HG03196 (cell line): ENCODE measurements at regions not wholly inside any gene's neighbourhood (a gene's known extent, or its start where the extent isn't known, plus 50 kb on each side); places are given as distances from the start of the nearest gene placed in this dataset.
"Not testable (repeated sequence)": the region's sequence is repeated elsewhere in the genome, so short reads cannot be mapped to it uniquely, and the experiment has no call there.

Experiments used
- ATAC-seq: cut with Tn5 transposase; IDR thresholded peaks from one replicate; pipeline ENCODE4 v1.9.1; 2021; ENCODE audit not compliant: unreplicated experiment

DNA sequence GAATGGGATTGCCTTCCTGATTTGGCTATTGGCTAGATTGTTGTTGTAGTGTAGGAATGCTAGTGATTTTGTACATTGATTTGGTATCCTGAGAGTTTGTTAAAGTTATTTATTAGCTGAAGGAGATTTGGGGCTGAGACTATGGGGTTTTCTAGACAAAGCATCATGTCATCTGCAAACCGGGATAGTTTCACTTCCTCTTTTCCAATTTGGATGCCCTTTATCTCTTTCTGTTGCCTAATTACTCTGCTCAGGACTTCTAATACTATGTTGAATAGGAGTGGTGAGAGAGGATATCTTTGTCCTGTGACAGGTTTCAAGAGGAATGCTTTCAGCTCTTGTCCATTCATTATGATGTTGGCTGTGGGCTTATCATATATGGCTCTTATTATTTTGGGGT is 265.7 kb upstream of the MGAT4C start:
- ATAC-seq: no peak

GRCh38 chr12:86513226-86513625 is 257.0 kb upstream of the MGAT4C start:
- no peak for ATAC-seq

DNA sequence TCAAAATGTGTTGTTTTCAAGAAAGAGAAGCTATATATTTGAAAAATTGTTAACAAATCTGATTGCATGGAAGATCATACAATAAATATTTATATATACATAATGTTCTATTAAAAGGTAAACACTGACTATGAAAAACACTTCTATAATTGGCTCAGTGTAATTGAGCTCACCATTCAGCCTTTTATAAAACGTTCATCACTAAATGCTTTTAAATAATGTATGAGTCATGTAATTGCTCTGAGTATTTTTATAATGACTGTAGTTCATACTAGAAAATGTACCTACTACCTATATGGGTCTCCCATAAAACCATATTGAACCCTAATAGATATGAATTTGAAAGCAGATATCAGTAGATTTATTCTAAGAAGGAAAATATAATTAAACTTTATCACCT is 240.4 kb upstream of the MGAT4C start:
- no peak for ATAC-seq

- no peak for ATAC-seq
These were observed 228.3 kb upstream of the MGAT4C start for GRCh38 chr12:86484473-86484872.

DNA sequence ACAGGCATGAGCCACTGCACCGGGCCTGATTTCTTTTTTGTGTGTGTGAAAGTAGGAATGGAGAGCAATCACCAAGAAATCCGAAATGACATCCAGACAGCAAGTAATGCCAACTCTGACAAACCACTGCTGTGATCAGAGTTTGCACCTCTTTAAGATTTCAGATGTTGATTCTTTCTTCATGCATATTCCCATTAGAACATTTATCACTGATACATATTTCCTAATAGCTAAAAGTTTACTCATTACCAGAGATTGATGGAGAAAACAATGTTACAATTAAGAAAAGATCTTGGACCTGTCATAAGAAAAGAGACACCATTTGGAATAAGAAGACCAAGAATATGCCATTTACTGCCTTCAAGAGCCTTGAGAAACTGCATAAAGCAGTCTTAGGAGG is 217.0 kb upstream of the MGAT4C start:
- no peak for ATAC-seq

DNA sequence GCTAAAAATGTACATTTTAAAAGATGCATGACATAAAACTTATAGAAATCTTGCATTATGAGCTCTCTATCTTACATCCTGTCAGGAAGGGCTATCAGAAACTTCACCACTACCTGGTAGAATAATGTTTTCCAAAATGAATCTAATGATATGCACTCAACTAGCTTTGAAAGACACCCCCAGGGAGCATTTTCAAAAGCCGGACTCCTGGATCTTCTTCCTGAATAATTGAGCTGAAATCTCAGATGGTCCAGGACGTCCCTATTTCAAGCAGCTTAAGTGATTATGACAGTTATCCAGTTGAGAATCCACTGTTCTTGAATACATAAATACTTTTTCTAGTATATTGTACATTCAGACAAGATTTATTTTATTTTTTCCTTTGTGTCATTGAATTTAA is 200.6 kb upstream of the MGAT4C start:
- no peak for ATAC-seq

DNA sequence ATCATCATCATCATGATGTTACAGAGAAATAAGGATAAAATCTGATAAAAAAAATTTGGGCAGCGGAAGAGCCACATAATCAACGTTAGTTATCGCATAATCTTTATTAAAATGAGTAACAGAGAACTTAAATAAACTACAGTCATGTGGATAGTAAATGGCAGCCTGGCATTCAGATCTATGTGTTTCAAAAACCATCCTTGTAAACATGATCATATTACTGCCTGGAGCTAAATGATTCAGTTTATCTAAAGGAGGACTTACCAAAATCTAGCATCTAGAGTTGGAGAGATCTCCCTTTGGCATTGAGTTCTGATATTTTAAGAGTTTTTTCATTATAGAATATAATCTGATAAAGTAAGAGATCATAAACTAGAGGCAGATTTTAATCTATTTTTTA is 200.1 kb upstream of the MGAT4C start:
- no peak for ATAC-seq

DNA sequence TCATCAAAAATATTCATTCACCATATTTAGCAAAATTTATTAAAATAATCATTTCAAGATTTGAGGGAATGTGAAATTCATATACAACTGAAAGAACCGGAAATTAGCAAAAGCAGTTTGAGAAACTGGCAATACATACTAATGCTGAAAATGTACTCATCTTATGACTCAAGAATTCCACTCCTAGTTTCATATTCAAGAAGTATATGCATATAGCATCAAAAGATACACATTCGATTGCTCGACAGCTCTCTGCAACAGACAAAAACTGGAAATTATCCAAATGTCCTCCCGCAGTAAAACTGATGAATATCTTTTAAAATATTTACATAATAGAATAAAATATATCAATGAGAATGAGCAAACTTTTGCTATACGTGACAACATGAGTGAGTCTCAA is 189.2 kb upstream of the MGAT4C start:
- ATAC-seq: no peak

- ATAC-seq: no peak
These were observed 178.9 kb upstream of the MGAT4C start for GRCh38 chr12:86435053-86435452.

- no peak for ATAC-seq
These were observed 173.6 kb upstream of the MGAT4C start for GRCh38 chr12:86429824-86430223.

DNA sequence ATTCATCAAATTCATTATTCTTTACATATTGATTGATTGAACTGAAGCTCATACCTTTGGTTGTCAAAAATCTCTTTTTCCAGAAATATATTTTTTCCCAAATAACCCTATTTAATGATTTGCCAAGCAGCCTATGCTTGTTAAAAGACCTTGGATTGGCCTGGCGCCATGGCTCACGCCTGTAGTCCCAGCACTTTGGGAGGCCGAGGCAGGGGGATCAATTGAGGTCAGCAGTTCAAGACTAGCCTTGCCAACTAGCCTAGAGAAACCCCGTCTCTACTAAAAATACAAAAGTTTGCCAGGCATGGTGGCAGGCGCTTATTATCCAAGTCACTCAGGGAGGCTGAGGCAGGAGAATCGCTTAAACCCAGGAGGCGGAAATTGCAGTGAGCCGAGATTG is 165.1 kb upstream of the MGAT4C start:
- no peak for ATAC-seq

- no peak for ATAC-seq
These were observed 158.0 kb upstream of the MGAT4C start for GRCh38 chr12:86414201-86414600.

GRCh38 chr12:86411710-86412109 is 155.5 kb upstream of the MGAT4C start:
- ATAC-seq: no peak

- ATAC-seq: no peak
These were observed 151.5 kb upstream of the MGAT4C start for GRCh38 chr12:86407620-86408208.

- ATAC-seq: no peak
These were observed 133.8 kb upstream of the MGAT4C start for GRCh38 chr12:86389949-86390348.

DNA sequence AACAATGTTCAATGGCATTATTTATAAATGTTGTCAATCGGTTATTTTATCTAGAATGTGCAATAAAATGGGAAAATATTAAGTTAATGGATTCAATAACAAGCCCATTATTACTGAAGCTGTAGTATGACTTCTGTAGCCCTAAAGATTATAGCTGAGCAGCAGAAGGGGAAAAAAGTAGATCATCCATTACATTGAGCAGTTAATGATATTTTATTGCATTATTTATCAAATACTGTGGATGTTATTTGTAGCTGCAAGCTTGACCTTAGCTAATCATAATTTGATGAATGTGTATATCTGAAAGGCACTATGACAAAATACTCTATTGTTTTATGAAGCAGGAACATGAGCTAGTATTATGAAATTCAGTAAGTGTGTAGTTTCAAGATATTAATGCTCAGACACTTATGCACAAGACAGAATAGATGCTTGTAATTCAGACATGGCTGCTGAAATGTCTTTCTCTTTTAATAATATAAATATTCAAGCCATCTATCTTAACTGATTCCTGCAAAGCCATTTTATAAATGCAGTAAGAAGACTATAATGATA is 131.5 kb upstream of the MGAT4C start:
- no peak for ATAC-seq

GRCh38 chr12:86383759-86384158 is 127.6 kb upstream of the MGAT4C start:
- not testable (repeated sequence) for ATAC-seq

GRCh38 chr12:86379337-86379736 is 123.1 kb upstream of the MGAT4C start:
- no peak for ATAC-seq

DNA sequence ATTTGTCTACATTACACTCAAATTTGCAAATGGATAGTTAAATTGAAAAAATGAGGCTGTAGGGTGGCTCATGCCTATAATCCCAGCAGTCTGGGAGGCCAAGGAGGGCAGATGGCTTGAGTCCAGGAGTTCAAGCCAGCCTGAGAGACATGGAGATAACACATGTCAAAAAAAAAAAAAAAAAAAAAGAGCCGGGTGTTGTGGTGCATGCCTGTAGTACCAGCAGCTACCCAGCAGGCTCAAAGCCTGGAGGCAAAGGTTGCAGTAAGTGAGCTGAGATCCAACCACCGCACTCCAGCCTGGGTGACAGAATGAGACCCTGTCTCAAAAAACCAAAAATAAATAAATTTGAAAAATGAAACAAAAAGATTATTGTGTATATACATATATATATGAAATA is 119.9 kb upstream of the MGAT4C start:
- no peak for ATAC-seq

DNA sequence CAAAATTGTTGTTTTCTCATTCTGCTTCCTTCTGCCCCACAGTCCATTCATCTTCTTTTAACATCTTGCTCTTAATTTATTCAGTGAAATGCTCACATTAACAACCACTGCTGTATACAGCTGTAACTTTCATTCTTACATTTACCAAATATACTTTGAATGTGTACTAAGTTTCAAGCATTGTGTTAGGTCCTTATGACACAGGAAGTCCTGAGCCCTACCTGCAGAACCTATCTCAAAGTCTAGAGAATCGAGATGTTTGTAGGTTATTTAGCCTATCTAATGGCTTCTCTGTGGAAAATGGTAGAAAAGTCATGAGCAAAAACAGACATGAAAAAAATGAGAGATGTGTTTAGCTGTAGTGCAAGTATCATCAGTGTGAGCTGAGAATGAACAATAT is 117.6 kb upstream of the MGAT4C start:
- no peak for ATAC-seq

DNA sequence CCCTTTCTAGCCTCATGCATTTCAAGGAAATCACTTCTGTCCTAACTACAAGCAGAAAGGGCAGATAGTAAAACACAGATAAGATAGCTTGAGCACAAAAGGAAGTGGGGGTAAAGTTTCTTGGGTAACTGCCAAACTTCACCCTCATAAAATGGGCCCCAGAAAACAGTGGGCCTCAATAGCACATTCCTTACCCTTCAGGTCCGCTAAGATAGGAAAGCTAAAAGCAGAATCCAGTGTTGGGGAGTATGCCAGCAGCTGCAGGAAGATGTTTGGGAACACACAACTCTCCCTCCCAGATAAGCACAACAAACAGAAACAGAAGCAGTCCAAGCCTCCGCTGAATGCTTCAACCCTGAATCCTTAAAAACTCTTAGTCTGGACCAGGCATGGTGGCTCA is 110.9 kb upstream of the MGAT4C start:
- no peak for ATAC-seq

DNA sequence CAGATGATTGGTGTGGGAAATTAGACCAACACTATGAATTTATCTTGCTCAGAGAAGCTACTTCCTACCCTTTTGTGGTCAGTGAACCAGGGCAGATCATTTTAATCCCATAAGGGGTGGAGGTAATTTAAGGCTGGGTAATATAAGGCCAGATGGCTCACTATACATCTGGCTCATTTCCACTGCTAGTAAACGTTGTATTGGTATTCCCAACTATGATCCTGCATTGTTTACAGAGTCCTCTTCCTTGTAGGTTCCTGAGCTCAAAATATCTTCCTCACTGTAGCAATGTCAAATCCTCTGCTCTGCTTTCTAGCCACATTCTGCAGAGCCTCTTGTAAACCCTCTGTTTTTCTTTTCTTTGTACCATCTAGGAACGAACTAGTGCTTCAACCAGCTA is 93.0 kb upstream of the MGAT4C start:
- no peak for ATAC-seq

- ATAC-seq: no peak
These were observed 77.8 kb upstream of the MGAT4C start for GRCh38 chr12:86333955-86334522.
